SK-N-MC (cell line): ENCODE measurements at regions not wholly inside any gene's neighbourhood (a gene's known extent, or its start where the extent isn't known, plus 50 kb on each side); places are given as distances from the start of the nearest gene placed in this dataset.

Source experiments
- EZH2 ChIP-seq: fragments of 200-600 bp; sonication (generic); IDR thresholded peaks from one replicate; pipeline ENCODE4 v1.6.1; 2017; ENCODE audit warnings: antibody characterized with exemption
- FOXP2 ChIP-seq: optimal IDR thresholded peaks from 2 replicates; pipeline ENCODE3; 2011; ENCODE audit warnings: mild to moderate bottlenecking, moderate library complexity; ENCODE audit not compliant: insufficient read depth; ENCODE audit errors: extremely low read length, control extremely low read depth
- POLR2AphosphoS5 ChIP-seq: IDR thresholded peaks from 2 replicates; pipeline ENCODE4 v1.6.1; 2012; ENCODE audit warnings: mild to moderate bottlenecking, low read depth, low read length, borderline replicate concordance

DNA sequence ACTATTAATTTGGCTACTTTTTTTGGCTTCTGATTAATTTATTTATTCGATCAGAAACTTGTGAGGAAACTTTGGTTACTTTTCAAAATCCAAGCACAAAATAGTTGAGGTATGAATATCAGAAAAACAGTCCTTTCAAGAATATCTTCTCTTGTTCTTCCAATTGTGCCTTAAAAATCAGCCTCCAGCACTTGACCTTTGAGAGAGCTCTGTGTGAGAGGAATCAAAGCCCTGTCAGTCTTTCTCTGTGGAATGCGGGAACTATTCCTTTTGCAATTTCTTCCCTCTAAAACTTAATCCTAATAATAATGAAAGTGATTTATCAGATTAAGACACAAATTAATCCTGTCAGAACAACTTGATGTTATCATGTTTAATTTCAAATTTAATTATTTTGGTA is 185.9 kb downstream of the ABHD5 start:
- no peak for TF ChIP-seq EZH2
- TF ChIP-seq POLR2AphosphoS5: no peak
- TF ChIP-seq FOXP2: no peak
